Stimulated activated naive CD4-positive, alpha-beta T cell treated with Interleukin-2 at 50 U/mL for 16 hours (primary cell): ENCODE measurements at regions not wholly inside any gene's neighbourhood (a gene's known extent, or its start where the extent isn't known, plus 50 kb on each side); places are given as distances from the start of the nearest gene placed in this dataset.
"Not testable (repeated sequence)": the region's sequence is repeated elsewhere in the genome, so short reads cannot be mapped to it uniquely, and the experiment has no call there.

ENCODE experiments used
- DNase-seq: peaks from one replicate; lab custom pipeline; 2025; lab: John Stamatoyannopoulos, UW

GRCh38 chr15:56808160-56808559 is 74.9 kb upstream of the ZNF280D start:
- no peak for DNase-seq

- DNase-seq, result no peak
Measured at GRCh38 chr15:56806148-56806536, 72.8 kb upstream of the ZNF280D start.

GRCh38 chr15:56805466-56806147 is 72.3 kb upstream of the ZNF280D start:
- peak; percentile 22 for DNase-seq

- no peak for DNase-seq
Measured at GRCh38 chr15:56804938-56805337, 71.6 kb upstream of the ZNF280D start.

- DNase-seq, result no peak
Measured at GRCh38 chr15:56804279-56804678, 71.0 kb upstream of the ZNF280D start.

- DNase-seq, result no peak
Measured at GRCh38 chr15:56802161-56802560, 68.9 kb upstream of the ZNF280D start.

- peak; percentile 22 for DNase-seq
Measured at GRCh38 chr15:56798639-56799038, 65.3 kb upstream of the ZNF280D start.

- DNase-seq, result no peak
Measured at GRCh38 chr15:56797720-56798275, 64.5 kb upstream of the ZNF280D start.

- DNase-seq, result no peak
Measured at GRCh38 chr15:56795502-56795901, 62.2 kb upstream of the ZNF280D start.

- DNase-seq, result no peak
Measured at GRCh38 chr15:56794553-56795329, 61.4 kb upstream of the ZNF280D start.

GRCh38 chr15:56794165-56794552 is 60.9 kb upstream of the ZNF280D start:
- no peak for DNase-seq

GRCh38 chr15:56792211-56792610 is 58.9 kb upstream of the ZNF280D start:
- no peak for DNase-seq

GRCh38 chr15:56791521-56791920 is 58.2 kb upstream of the ZNF280D start:
- not testable (repeated sequence) for DNase-seq

- no peak for DNase-seq
Measured at GRCh38 chr15:56788359-56788758, 55.0 kb upstream of the ZNF280D start.

GRCh38 chr15:56786966-56787365 is 53.7 kb upstream of the ZNF280D start:
- DNase-seq, result no peak

GRCh38 chr15:56783857-56784661 is 50.8 kb upstream of the ZNF280D start:
- no peak for DNase-seq

GRCh38 chr15:56783156-56783856 is 50.0 kb upstream of the ZNF280D start:
- DNase-seq, result no peak
